AG10803 (cell line): ENCODE measurements at regions not wholly inside any gene's neighbourhood (a gene's known extent, or its start where the extent isn't known, plus 50 kb on each side); places are given as distances from the start of the nearest gene placed in this dataset.

Experiments
- DNase-seq: peaks from one replicate; pipeline ENCODE4 v3.0.0; 2010; ENCODE audit warnings: low read depth
- H3K4me3 ChIP-seq: 2 replicates; pipeline ENCODE4 v1.5.1; 2011; ENCODE audit warnings: mild to moderate bottlenecking, low read length, control low read depth
- TF ChIP-seq, protein P1 (sequence below): conservative IDR thresholded peaks from 2 replicates; pipeline ENCODE4 v1.5.1; 2011; ENCODE audit warnings: mild to moderate bottlenecking, low read length, control low read depth, inconsistent platforms

DNA sequence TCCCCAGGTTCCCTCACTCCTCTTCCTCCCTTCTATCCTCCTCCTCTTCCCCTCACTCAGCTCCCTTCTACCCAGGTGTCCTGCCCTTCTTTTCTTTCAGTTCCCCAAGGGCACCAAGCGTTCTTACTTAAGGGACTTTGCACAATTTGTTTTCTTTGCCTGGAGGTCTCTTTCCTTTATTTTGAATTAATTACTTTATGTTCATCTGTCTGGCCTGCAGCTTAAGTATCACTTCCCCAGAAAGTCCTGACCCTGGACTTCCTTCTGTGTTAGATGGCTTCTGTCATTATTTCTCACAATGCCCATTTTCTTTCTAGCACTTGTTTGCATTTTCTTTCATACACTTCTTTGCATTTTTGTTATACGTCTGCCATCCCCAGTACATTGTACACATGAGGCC, 350.6 kb downstream of the SH3GL2 start:
- H3K4me3 ChIP-seq: no peak overlapping the region
- TF ChIP-seq, protein P1, sequence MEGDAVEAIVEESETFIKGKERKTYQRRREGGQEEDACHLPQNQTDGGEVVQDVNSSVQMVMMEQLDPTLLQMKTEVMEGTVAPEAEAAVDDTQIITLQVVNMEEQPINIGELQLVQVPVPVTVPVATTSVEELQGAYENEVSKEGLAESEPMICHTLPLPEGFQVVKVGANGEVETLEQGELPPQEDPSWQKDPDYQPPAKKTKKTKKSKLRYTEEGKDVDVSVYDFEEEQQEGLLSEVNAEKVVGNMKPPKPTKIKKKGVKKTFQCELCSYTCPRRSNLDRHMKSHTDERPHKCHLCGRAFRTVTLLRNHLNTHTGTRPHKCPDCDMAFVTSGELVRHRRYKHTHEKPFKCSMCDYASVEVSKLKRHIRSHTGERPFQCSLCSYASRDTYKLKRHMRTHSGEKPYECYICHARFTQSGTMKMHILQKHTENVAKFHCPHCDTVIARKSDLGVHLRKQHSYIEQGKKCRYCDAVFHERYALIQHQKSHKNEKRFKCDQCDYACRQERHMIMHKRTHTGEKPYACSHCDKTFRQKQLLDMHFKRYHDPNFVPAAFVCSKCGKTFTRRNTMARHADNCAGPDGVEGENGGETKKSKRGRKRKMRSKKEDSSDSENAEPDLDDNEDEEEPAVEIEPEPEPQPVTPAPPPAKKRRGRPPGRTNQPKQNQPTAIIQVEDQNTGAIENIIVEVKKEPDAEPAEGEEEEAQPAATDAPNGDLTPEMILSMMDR: no peak
- DNase-seq: no peak

DNA sequence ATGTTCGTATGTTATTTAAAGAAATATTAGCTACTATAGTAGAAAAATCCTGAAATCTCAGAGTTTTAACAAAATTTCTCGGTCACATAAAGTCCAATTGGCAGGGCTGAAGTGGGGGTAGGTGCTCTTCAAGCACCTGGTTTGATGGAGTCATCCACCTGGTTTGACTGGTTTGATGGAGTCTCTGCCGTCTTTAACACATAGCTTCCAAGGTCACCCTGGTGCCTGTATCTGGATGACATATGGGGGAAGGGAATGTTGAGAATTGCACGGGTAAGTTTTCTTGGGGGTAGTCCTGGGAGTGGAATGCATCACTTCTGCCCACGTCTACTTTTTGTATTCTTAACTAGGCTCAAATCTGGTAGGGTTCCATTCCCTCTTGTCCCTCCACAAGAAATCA, 351.2 kb downstream of the SH3GL2 start:
- H3K4me3 ChIP-seq: no peak overlapping the region
- TF ChIP-seq, protein P1: no peak
- no peak for DNase-seq

DNA sequence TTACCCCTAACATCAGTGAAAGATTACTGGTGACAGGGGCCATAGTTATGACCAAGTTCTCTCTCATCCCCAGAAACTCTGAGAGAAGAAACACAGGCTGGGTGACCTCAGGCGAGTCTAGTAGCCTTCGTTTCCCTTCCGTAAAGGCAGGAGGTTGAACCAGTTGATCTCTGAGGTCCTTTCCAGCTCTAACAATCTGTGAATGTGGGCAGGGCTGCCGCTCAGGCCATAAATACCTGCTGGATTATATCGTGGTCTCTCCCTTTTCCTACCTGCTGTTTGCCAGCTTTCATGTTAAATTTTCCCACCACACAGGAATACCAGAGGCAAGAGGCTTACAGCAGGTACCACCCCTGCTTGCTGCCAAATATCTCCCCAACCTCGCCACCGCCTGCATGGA, 357.5 kb downstream of the SH3GL2 start:
- TF ChIP-seq, protein P1: no peak
- DNase-seq: no peak
- no peak overlapping the region for H3K4me3 ChIP-seq

DNA sequence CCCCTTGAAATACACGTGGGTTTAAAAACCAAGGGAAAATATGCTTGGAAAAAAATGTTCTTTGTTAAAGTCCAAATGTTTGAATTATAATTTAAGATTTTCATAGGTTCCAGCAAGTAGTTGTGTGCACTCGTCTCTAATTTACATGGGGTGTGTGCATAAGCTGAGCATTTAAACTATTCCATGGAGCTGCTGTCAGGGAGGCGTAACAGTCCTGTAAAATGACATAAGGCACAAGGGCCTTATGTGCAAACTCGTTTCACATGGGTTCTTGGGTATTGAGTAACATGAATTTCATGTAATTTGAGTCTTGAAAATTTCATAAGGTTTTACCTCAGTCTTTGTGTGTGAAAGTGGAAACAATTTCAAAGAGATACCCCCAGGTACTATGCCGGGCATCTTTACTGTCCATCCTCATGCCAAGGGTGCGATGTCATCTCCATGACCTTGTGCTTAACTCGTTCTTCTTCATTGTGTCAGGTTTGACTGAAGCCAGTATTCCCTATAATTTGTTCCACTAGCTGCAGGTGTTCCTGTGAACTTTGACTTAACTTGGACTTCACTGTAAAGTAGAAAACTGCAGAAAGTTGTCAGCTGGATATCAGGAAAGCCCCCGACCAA, 359.3 kb downstream of the SH3GL2 start:
- TF ChIP-seq, protein P1: no peak
- no peak overlapping the region for H3K4me3 ChIP-seq

DNA sequence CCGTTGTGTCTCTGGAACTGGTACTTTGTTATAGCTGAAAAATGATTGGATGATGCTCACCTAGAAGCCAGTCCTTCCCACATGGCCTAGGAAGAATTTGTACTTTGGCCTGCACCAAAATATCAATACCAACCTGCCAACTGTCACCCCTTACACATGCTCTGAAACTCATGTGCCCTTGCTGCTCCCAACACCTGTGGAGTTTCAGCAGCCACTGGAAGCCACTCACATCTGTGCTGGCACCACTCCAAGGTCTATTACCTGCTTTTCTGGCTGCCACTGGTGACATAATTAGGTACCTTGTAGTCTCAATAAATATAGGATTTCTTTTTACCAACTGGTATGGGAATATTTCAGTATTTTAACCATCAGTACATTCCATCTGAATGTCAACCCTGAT, 363.6 kb downstream of the SH3GL2 start:
- TF ChIP-seq, protein P1: no peak
- no peak overlapping the region for H3K4me3 ChIP-seq
- DNase-seq: no peak

More for the DNA sequence above, 359.3 kb downstream of the SH3GL2 start:
- no peak for DNase-seq

DNA sequence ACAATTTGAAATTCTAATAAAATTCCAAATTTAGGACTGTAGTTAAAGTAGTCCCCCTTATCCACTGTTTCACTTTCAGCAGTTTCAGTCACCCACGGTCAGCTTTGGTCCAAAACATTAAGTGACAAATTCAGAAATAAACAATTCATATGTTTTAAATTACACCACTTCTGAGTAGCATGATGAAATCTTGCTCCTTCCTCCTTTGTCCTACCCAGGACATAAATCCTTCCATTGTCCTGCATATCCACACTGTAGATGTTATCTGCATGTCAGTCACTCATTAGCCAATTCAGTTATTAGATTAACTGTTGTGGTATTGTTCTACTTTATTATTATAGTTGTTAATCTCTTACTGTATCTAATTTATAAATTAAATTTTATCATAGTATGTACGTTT, 376.5 kb downstream of the SH3GL2 start:
- TF ChIP-seq, protein P1: no peak
- no peak for DNase-seq
- H3K4me3 ChIP-seq: no peak overlapping the region

DNA sequence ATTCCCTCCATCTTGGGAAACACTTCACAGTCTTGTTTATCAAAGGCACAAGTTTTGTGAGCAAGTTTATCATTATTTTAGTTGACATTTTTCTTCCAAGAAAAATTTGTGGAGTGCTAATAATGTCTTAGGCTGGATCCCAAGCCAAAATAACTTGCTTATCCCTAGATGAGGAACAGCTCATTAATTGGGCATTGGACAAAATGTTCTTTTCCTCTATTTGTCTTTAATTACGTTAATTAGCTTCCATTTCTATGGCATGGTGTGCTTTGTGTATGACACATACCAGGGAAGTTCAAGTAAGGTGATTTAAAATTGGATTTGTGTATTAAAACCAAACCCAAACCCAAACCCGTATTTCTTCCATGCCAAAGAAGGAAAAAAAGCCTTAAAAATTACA, 379.5 kb downstream of the SH3GL2 start:
- DNase-seq: no peak
- TF ChIP-seq, protein P1: no peak
- H3K4me3 ChIP-seq: no peak overlapping the region
